ENCODE measurements at regions not wholly inside any gene's neighbourhood (a gene's known extent, or its start where the extent isn't known, plus 50 kb on each side); places are given as distances from the start of the nearest gene placed in this dataset.
"Not testable (repeated sequence)": the region's sequence is repeated elsewhere in the genome, so short reads cannot be mapped to it uniquely, and the experiment has no call there.

- no peak for DNase-seq (ENCODE audit: low read depth, low spot score)
These were observed 956.9 kb upstream of the SLC39A10 start for GRCh38 chr2:194700116-194700515.

GRCh38 chr2:194698012-194698411 is 959.0 kb upstream of the SLC39A10 start:
- DNase-seq (ENCODE audit: low read depth, low spot score): no peak

- DNase-seq (ENCODE audit: low read depth, low spot score): no peak
These were observed 959.6 kb upstream of the SLC39A10 start for GRCh38 chr2:194697439-194697838.

- no peak for DNase-seq (ENCODE audit: low read depth, low spot score)
These were observed 960.3 kb upstream of the SLC39A10 start for GRCh38 chr2:194696690-194697089.

GRCh38 chr2:194686569-194686968 is 970.5 kb upstream of the SLC39A10 start:
- DNase-seq (ENCODE audit: low read depth, low spot score): no peak

- no peak for DNase-seq (ENCODE audit: low read depth, low spot score)
These were observed 983.0 kb upstream of the SLC39A10 start for GRCh38 chr2:194674043-194674442.

GRCh38 chr2:194672994-194673393 is 984.0 kb upstream of the SLC39A10 start:
- DNase-seq (ENCODE audit: low read depth, low spot score): no peak

GRCh38 chr2:194661431-194661830 is 995.6 kb upstream of the SLC39A10 start:
- DNase-seq (ENCODE audit: low read depth, low spot score): no peak

- not testable (repeated sequence) for DNase-seq (ENCODE audit: low read depth, low spot score)
These were observed 1018.0 kb upstream of the SLC39A10 start for GRCh38 chr2:194639057-194639456.

GRCh38 chr2:194621945-194622344 is 1035.1 kb upstream of the SLC39A10 start:
- no peak for DNase-seq (ENCODE audit: low read depth, low spot score)

- no peak for DNase-seq (ENCODE audit: low read depth, low spot score)
These were observed 1037.7 kb upstream of the SLC39A10 start for GRCh38 chr2:194619366-194619765.

GRCh38 chr2:194618432-194618831 is 1038.6 kb upstream of the SLC39A10 start:
- no peak for DNase-seq (ENCODE audit: low read depth, low spot score)

- DNase-seq (ENCODE audit: low read depth, low spot score): no peak
These were observed 1040.7 kb upstream of the SLC39A10 start for GRCh38 chr2:194616334-194616733.

- no peak for DNase-seq (ENCODE audit: low read depth, low spot score)
These were observed 1046.7 kb upstream of the SLC39A10 start for GRCh38 chr2:194610297-194610696.

GRCh38 chr2:194603429-194603828 is 1053.6 kb upstream of the SLC39A10 start:
- DNase-seq (ENCODE audit: low read depth, low spot score): no peak

GRCh38 chr2:194602750-194603149 is 1054.3 kb upstream of the SLC39A10 start:
- no peak for DNase-seq (ENCODE audit: low read depth, low spot score)

- DNase-seq (ENCODE audit: low read depth, low spot score): no peak
These were observed 1065.8 kb upstream of the SLC39A10 start for GRCh38 chr2:194591192-194591591.

- no peak for DNase-seq (ENCODE audit: low read depth, low spot score)
These were observed 1069.2 kb upstream of the SLC39A10 start for GRCh38 chr2:194587739-194588270.

GRCh38 chr2:194567661-194568017 is 1089.4 kb upstream of the SLC39A10 start:
- DNase-seq (ENCODE audit: low read depth, low spot score): no peak

- no peak for DNase-seq (ENCODE audit: low read depth, low spot score)
These were observed 1089.9 kb upstream of the SLC39A10 start for GRCh38 chr2:194566907-194567660.

GRCh38 chr2:194564422-194564821 is 1092.6 kb upstream of the SLC39A10 start:
- DNase-seq (ENCODE audit: low read depth, low spot score): no peak

GRCh38 chr2:194562329-194562728 is 1094.7 kb upstream of the SLC39A10 start:
- DNase-seq (ENCODE audit: low read depth, low spot score): no peak

GRCh38 chr2:194559964-194560363 is 1097.1 kb upstream of the SLC39A10 start:
- no peak for DNase-seq (ENCODE audit: low read depth, low spot score)

GRCh38 chr2:194559523-194559922 is 1097.5 kb upstream of the SLC39A10 start:
- no peak for DNase-seq (ENCODE audit: low read depth, low spot score)

Measured in activated CD4-positive, CD25-positive, alpha-beta regulatory T cell treated with anti-CD3 and anti-CD28 coated beads, Interleukin-2, amount 50 U/mL, for 16 hours (primary cell).